Psoas muscle (tissue), 7 donors: ENCODE measurements at regions not wholly inside any gene's neighbourhood (a gene's known extent, or its start where the extent isn't known, plus 50 kb on each side); places are given as distances from the start of the nearest gene placed in this dataset.

Experiments
- ATAC-seq, 4 donors: fragments of 200-7000 bp; cut with Tn5 transposase; one replicate each; pipeline ENCODE4 v1.9.1; 2020; ENCODE audit warnings: moderate library complexity in 3 of 4, mild to moderate bottlenecking in 2 of 4
- DNase-seq, 2 donors: peaks; one replicate each; pipeline ENCODE4 v3.0.0-alpha.2; 2020
- H3K27ac ChIP-seq: fragments of 200-600 bp; one replicate; pipeline ENCODE4 v1.8.0; 2022
- H3K27me3 ChIP-seq, 3 donors: fragments of 200-600 bp in 1 of 3; one replicate each; pipeline versions ENCODE4 v1.6.1 to v1.8.0; 2013 to 2022; ENCODE audit warnings: low read length in 2 of 3, mild to moderate bottlenecking in 2 of 3, moderate library complexity in 1 of 3; ENCODE audit not compliant: insufficient read depth in 3 of 3
- H3K36me3 ChIP-seq, 2 donors: fragments of 200-600 bp in 1 of 2; one replicate each; pipeline versions ENCODE4 v1.6.1 to v1.8.0; 2013 to 2022; ENCODE audit warnings: low read depth in 1 of 2, mild to moderate bottlenecking in 1 of 2, moderate library complexity in 1 of 2; ENCODE audit not compliant: insufficient read depth in 1 of 2
- H3K4me1 ChIP-seq: fragments of 200-600 bp; one replicate; pipeline ENCODE4 v1.8.0; 2022
- H3K4me3 ChIP-seq: fragments of 200-600 bp; one replicate; pipeline ENCODE4 v1.8.0; 2022; ENCODE audit warnings: mild to moderate bottlenecking
- H3K9me3 ChIP-seq: fragments of 200-600 bp; one replicate; pipeline ENCODE4 v1.8.0; 2022
- CTCF ChIP-seq: fragments of 200-600 bp; IDR thresholded peaks from one replicate; pipeline ENCODE4 v1.8.0; 2022; ENCODE audit warnings: antibody characterized with exemption
- WGBS, 3 donors: extraction: QIAGEN DNeasy Blood & Tissue Kit; methylation state at CpG; one replicate each; pipeline versions ENCODE4 v1.1.6 to v1.1.7; 2013; 5-methylcytosine and 5-hydroxymethylcytosine counted together
- intact Hi-C, 2 donors: fragments of 100-400 bp; cut with DNase I; formaldehyde crosslinking; loops; one replicate each; pipeline versions ENCODE4 v1.11.0 to v1.14.2; 2022
- donor health status: healthy with polysubstance abuse.
- donor health status: DM: no; HTN: no; CAD: no; lungs with moderate emphysema.
- donor health status: Bipolar disorder and iron deficiency.
- donor health status: healthy.
- donor health status: DM: yes; HTN: yes; CAD: no.
- donor health status: DM: no; HTN: no; CAD: no.
- donor health status: DM: yes; HTN: yes; CAD: no.

GRCh38 chr3:61449327-61450040 is 111.9 kb upstream of the PTPRG start:
- ATAC-seq = no peak
- TF ChIP-seq CTCF = no peak
- H3K27ac ChIP-seq = no peak overlapping the region
- WGBS, 3 donors = 89 to 90% (median 89%) methylated on average over 3 of the region's 3 CpGs
- no peaks in the 10 kb centered on the region for H3K9me3 ChIP-seq
- H3K27me3 ChIP-seq = no peaks in the 10 kb centered on the region
- H3K4me1 ChIP-seq = peaks cover 19% of the 10 kb centered on the region
- DNase-seq = no peak
- intact Hi-C loops = loop anchor here in 1 of 2 donors (5.0 kb wide), 1 partner anchor 43 kb away; no protein-coding TSS in a partner anchor
- H3K4me3 ChIP-seq = no peak overlapping the region
- H3K36me3 ChIP-seq = no peaks in the 10 kb centered on the region

GRCh38 chr3:61450866-61451265 is 110.5 kb upstream of the PTPRG start:
- TF ChIP-seq CTCF = no peak
- 36 to 63% (median 40%) methylated on average over 2 of the region's 2 CpGs for WGBS, 3 donors
- no peak overlapping the region for H3K27ac ChIP-seq
- DNase-seq (no peak), ATAC-seq (no peak)
- peaks cover 8% of the 10 kb centered on the region for H3K4me1 ChIP-seq
- no peak overlapping the region for H3K4me3 ChIP-seq
- no peaks in the 10 kb centered on the region for H3K27me3 ChIP-seq
- no peaks in the 10 kb centered on the region for H3K9me3 ChIP-seq
- no peaks in the 10 kb centered on the region for H3K36me3 ChIP-seq
- intact Hi-C loops = no loop called here

GRCh38 chr3:61451841-61452240 is 109.5 kb upstream of the PTPRG start:
- ATAC-seq (peak in 2 of 4 donors; percentile 13 to 14), DNase-seq (no peak)
- 62 to 74% (median 62%) methylated on average over 4 of the region's 4 CpGs for WGBS, 3 donors
- no peaks in the 10 kb centered on the region for H3K36me3 ChIP-seq
- H3K9me3 ChIP-seq = no peaks in the 10 kb centered on the region
- intact Hi-C loops = no loop called here
- TF ChIP-seq CTCF = no peak
- no peak overlapping the region for H3K4me3 ChIP-seq
- H3K4me1 ChIP-seq = peaks cover 8% of the 10 kb centered on the region
- H3K27ac ChIP-seq = no peak overlapping the region
- no peaks in the 10 kb centered on the region for H3K27me3 ChIP-seq

GRCh38 chr3:61452535-61453090 is 108.8 kb upstream of the PTPRG start:
- Histone ChIP-seq H3K36me3 (no peaks in the 10 kb centered on the region), H3K27me3 (no peaks in the 10 kb centered on the region), H3K27ac (no peak overlapping the region), H3K4me1 (peaks cover 8% of the 10 kb centered on the region), H3K4me3 (no peak overlapping the region), H3K9me3 (no peaks in the 10 kb centered on the region)
- 77 to 83% (median 82%) methylated on average over 6 of the region's 6 CpGs for WGBS, 3 donors
- ATAC-seq (no peak), DNase-seq (no peak)
- TF ChIP-seq CTCF = no peak
- intact Hi-C loops = no loop called here
